ENCODE measurements at regions not wholly inside any gene's neighbourhood (a gene's known extent, or its start where the extent isn't known, plus 50 kb on each side); places are given as distances from the start of the nearest gene placed in this dataset.

DNA sequence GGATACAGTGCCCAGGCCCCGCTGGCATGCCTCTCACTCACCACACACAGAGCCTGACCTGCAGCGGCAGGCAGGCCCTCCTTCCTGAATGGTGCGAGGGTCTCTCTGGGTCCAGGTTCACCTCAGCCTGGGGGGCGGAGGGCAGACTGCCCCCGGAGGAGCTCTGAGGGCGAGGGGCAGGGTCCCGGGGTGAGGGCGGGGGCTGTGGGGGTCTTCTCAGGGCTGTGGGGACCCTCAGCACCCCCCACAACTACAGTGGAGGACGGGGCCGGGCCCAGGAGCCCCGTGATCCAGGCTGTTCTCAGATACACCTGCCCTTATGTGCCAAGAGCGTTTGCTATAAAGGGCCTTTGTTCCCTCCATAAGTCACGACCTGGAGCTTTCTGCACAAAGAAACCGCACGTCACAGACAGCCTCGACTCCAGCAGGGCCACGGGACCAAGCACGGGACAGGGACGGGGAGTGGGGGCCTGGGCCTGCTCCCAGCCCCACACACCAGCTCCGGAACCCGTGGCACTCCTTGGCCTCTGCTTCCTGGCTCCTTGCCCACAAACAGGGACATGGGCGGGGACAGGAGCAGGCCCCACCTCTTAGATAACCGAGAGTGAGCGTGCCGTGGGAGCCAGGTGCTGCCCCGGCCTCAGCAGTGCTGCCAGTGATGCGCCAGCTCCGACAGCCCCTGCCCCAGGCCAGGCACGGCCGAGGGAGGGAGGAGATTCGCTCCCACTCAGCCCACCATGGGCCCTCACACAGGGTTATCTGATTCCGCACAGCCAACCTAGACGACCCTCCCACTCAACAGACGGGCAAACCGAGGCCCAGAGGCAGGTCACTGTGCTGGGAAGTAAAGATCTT, 101.9 kb downstream of the RFLNA start:
- H3K4me3 Mint-ChIP-seq: no peak overlapping the region
- H3K36me3 Mint-ChIP-seq (ENCODE audit: low read depth): peaks cover 7% of the 10 kb centered on the region
- H3K27me3 Mint-ChIP-seq: no peaks in the 10 kb centered on the region
- CTCF ChIA-PET: no interaction called here
- intact Hi-C loops (cut with micrococcal nuclease): no loop called here
- ATAC-seq (no peak), DNase-seq (no peak)
- POLR2A ChIA-PET: interaction anchor here (0.7 to 1.2 kb wide), 3 partner anchors 10 to 143 kb away, joined by 3 read pairs; no protein-coding TSS in a partner anchor
- TF ChIP-seq, protein P1, sequence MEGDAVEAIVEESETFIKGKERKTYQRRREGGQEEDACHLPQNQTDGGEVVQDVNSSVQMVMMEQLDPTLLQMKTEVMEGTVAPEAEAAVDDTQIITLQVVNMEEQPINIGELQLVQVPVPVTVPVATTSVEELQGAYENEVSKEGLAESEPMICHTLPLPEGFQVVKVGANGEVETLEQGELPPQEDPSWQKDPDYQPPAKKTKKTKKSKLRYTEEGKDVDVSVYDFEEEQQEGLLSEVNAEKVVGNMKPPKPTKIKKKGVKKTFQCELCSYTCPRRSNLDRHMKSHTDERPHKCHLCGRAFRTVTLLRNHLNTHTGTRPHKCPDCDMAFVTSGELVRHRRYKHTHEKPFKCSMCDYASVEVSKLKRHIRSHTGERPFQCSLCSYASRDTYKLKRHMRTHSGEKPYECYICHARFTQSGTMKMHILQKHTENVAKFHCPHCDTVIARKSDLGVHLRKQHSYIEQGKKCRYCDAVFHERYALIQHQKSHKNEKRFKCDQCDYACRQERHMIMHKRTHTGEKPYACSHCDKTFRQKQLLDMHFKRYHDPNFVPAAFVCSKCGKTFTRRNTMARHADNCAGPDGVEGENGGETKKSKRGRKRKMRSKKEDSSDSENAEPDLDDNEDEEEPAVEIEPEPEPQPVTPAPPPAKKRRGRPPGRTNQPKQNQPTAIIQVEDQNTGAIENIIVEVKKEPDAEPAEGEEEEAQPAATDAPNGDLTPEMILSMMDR (IDR thresholded peaks at IDR 0.05): no peak
- no peak overlapping the region for H3K27ac Mint-ChIP-seq
- H3K9me3 Mint-ChIP-seq: no peaks in the 10 kb centered on the region
- H3K4me1 Mint-ChIP-seq (ENCODE audit: low read depth): peaks cover 11% of the 10 kb centered on the region

GRCh38 chr12:124395986-124396385, 101.1 kb downstream of the RFLNA start:
- Mint-ChIP-seq H3K9me3 (no peaks in the 10 kb centered on the region), H3K27ac (no peak overlapping the region), H3K36me3 (ENCODE audit: low read depth) (peaks cover 7% of the 10 kb centered on the region), H3K4me3 (no peak overlapping the region), H3K27me3 (no peaks in the 10 kb centered on the region), H3K4me1 (ENCODE audit: low read depth) (peaks cover 19% of the 10 kb centered on the region)
- ATAC-seq (no peak), DNase-seq (no peak)
- ChIA-PET POLR2A (interaction anchor here (0.9 to 1.2 kb wide), 2 partner anchors 28 to 144 kb away, joined by 3 read pairs; no protein-coding TSS in a partner anchor), CTCF (no interaction called here)
- intact Hi-C loops (cut with micrococcal nuclease): no loop called here
- TF ChIP-seq, protein P1 (IDR thresholded peaks at IDR 0.05): no peak

DNA sequence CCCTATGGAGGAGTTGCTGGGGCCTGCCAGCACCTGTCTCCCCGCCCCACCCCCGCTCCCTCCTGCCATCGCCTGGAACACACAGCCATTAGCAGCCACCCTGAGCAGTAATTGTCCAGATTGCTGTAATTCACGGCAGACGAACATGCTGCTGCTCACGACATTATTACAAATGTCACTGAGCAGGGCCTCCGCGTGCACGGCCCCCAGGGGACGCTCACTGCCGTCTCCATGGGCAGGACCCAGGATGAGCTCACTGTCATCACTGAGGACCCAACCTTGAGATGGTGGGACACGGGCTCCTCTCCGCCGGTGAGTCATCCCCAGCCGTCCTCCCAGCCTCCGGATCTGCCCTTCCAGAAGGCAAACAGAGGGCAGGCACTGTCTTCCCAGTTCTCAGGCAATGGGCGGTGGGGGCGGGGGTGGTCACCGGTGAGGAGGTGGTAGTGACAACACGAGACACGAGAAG, 100.4 kb downstream of the RFLNA start:
- DNase-seq (no peak), ATAC-seq (no peak)
- intact Hi-C loops (cut with micrococcal nuclease): no loop called here
- TF ChIP-seq, protein P1 (IDR thresholded peaks at IDR 0.05): no peak
- H3K9me3 Mint-ChIP-seq: no peaks in the 10 kb centered on the region
- CTCF ChIA-PET: no interaction called here
- peaks cover 5% of the 10 kb centered on the region for H3K36me3 Mint-ChIP-seq (ENCODE audit: low read depth)
- peaks cover 25% of the 10 kb centered on the region for H3K4me1 Mint-ChIP-seq (ENCODE audit: low read depth)
- POLR2A ChIA-PET: no interaction called here
- H3K27me3 Mint-ChIP-seq: no peaks in the 10 kb centered on the region
- no peak overlapping the region for H3K4me3 Mint-ChIP-seq
- no peak overlapping the region for H3K27ac Mint-ChIP-seq

DNA sequence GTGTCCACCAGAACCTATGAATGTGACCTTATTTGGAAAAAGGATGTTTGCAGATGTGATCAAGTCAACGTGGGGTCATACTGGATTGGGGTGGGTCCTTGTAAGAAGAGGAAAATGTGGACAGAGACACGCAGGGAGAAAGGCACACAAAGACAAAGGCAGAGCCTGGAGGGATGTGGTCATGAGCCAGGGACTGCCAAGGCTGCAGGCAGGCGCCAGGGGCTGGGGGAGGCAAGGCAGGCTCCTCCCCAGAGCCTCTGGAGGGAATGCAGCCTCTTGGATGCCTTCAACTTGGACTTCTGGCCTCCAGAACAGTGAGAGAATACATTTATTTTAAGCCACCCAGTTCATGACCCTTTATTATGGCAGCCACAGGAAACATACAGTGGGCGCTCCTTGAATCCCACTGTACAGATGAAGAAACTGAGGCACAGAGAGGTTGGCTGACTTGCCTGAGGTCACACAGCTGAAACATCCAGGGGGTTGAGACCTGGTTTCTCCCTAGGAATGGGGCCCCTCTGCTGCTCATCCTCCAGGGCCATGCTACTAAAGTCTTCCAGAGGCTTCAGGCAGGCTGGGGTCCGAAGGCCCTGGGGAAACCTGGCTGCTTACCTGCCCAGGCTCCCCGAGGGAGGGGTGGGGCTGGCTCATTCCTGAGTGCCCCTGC, 99.7 kb downstream of the RFLNA start:
- Mint-ChIP-seq H3K27me3 (no peaks in the 10 kb centered on the region), H3K4me1 (ENCODE audit: low read depth) (peaks cover 32% of the 10 kb centered on the region), H3K9me3 (no peaks in the 10 kb centered on the region), H3K27ac (no peak overlapping the region), H3K4me3 (no peak overlapping the region), H3K36me3 (ENCODE audit: low read depth) (peaks cover 4% of the 10 kb centered on the region)
- no peak for DNase-seq
- ChIA-PET CTCF (no interaction called here), POLR2A (no interaction called here)
- intact Hi-C loops (cut with micrococcal nuclease): no loop called here
- TF ChIP-seq, protein P1 (IDR thresholded peaks at IDR 0.05): no peak
- ATAC-seq: no peak

GRCh38 chr12:124393831-124394230, 98.9 kb downstream of the RFLNA start:
- CTCF ChIA-PET: no interaction called here

More at GRCh38 chr12:124393831-124394230, 98.9 kb downstream of the RFLNA start:
- DNase-seq (no peak), ATAC-seq (no peak)
- H3K9me3 Mint-ChIP-seq: no peaks in the 10 kb centered on the region
- H3K27me3 Mint-ChIP-seq: no peaks in the 10 kb centered on the region
- POLR2A ChIA-PET: no interaction called here
- peaks cover 4% of the 10 kb centered on the region for H3K36me3 Mint-ChIP-seq (ENCODE audit: low read depth)
- peaks cover 38% of the 10 kb centered on the region for H3K4me1 Mint-ChIP-seq (ENCODE audit: low read depth)
- TF ChIP-seq, protein P1 (IDR thresholded peaks at IDR 0.05): no peak
- H3K4me3 Mint-ChIP-seq: no peak overlapping the region
- H3K27ac Mint-ChIP-seq: no peak overlapping the region
- intact Hi-C loops (cut with micrococcal nuclease): no loop called here

All from activated CD8-positive, alpha-beta T cell treated with anti-CD3 and anti-CD28 coated beads for 36 hours (primary cell).